ENCODE measurements at regions not wholly inside any gene's neighbourhood (a gene's known extent, or its start where the extent isn't known, plus 50 kb on each side); places are given as distances from the start of the nearest gene placed in this dataset.
"Not testable (repeated sequence)": the region's sequence is repeated elsewhere in the genome, so short reads cannot be mapped to it uniquely, and the experiment has no call there.

- no peak for DNase-seq (ENCODE audit: low read depth)
These were observed 1379.0 kb upstream of the MIR17HG start for GRCh38 chr13:89968470-89968869.

GRCh38 chr13:89970353-89970709 lies 1377.2 kb upstream of the MIR17HG start:
- no peak for DNase-seq (ENCODE audit: low read depth)

- DNase-seq (ENCODE audit: low read depth), result no peak
These were observed 1370.3 kb upstream of the MIR17HG start for GRCh38 chr13:89977203-89977602.

- no peak for DNase-seq (ENCODE audit: low read depth)
These were observed 1366.6 kb upstream of the MIR17HG start for GRCh38 chr13:89980896-89981295.

GRCh38 chr13:89982407-89983095 lies 1364.9 kb upstream of the MIR17HG start:
- DNase-seq (ENCODE audit: low read depth), result no peak

- DNase-seq (ENCODE audit: low read depth), result no peak
These were observed 1359.3 kb upstream of the MIR17HG start for GRCh38 chr13:89988206-89988605.

- DNase-seq (ENCODE audit: low read depth), result no peak
These were observed 1343.9 kb upstream of the MIR17HG start for GRCh38 chr13:90003566-90003965.

GRCh38 chr13:90008707-90009149 lies 1338.8 kb upstream of the MIR17HG start:
- DNase-seq (ENCODE audit: low read depth), result no peak

- DNase-seq (ENCODE audit: low read depth), result no peak
These were observed 1333.4 kb upstream of the MIR17HG start for GRCh38 chr13:90014038-90014437.

- DNase-seq (ENCODE audit: low read depth), result no peak
These were observed 1331.7 kb upstream of the MIR17HG start for GRCh38 chr13:90015565-90016507.

- no peak for DNase-seq (ENCODE audit: low read depth)
These were observed 1330.8 kb upstream of the MIR17HG start for GRCh38 chr13:90016688-90017087.

- DNase-seq (ENCODE audit: low read depth), result no peak
These were observed 1326.9 kb upstream of the MIR17HG start for GRCh38 chr13:90020536-90021070.

GRCh38 chr13:90027409-90027808 lies 1320.1 kb upstream of the MIR17HG start:
- no peak for DNase-seq (ENCODE audit: low read depth)

- no peak for DNase-seq (ENCODE audit: low read depth)
These were observed 1315.2 kb upstream of the MIR17HG start for GRCh38 chr13:90032313-90032712.

- DNase-seq (ENCODE audit: low read depth), result no peak
These were observed 1314.5 kb upstream of the MIR17HG start for GRCh38 chr13:90032841-90033493.

- DNase-seq (ENCODE audit: low read depth), result no peak
These were observed 1308.0 kb upstream of the MIR17HG start for GRCh38 chr13:90039516-90039915.

- no peak for DNase-seq (ENCODE audit: low read depth)
These were observed 1299.9 kb upstream of the MIR17HG start for GRCh38 chr13:90047600-90047999.

GRCh38 chr13:90049989-90050671 lies 1297.4 kb upstream of the MIR17HG start:
- DNase-seq (ENCODE audit: low read depth), result no peak

GRCh38 chr13:90055121-90055520 lies 1292.4 kb upstream of the MIR17HG start:
- no peak for DNase-seq (ENCODE audit: low read depth)

- DNase-seq (ENCODE audit: low read depth), result no peak
These were observed 1291.7 kb upstream of the MIR17HG start for GRCh38 chr13:90055760-90056159.

- not testable (repeated sequence) for DNase-seq (ENCODE audit: low read depth)
These were observed 1283.3 kb upstream of the MIR17HG start for GRCh38 chr13:90064226-90064625.

GRCh38 chr13:90068658-90069057 lies 1278.8 kb upstream of the MIR17HG start:
- DNase-seq (ENCODE audit: low read depth), result no peak

Measured in activated T-helper 1 cell treated with Interleukin-2 at 50 U/mL for 16 hours (primary cell).